ENCODE measurements at regions not wholly inside any gene's neighbourhood (a gene's known extent, or its start where the extent isn't known, plus 50 kb on each side); places are given as distances from the start of the nearest gene placed in this dataset.
"Not testable (repeated sequence)": the region's sequence is repeated elsewhere in the genome, so short reads cannot be mapped to it uniquely, and the experiment has no call there.

- no peak for DNase-seq
Observed at GRCh38 chr3:160047876-160048275, 59.2 kb downstream of the IL12A start.

GRCh38 chr3:160049038-160049437, 60.4 kb downstream of the IL12A start:
- no peak for DNase-seq

- DNase-seq = no peak
Observed at GRCh38 chr3:160049565-160049964, 60.9 kb downstream of the IL12A start.

- no peak for DNase-seq
Observed at GRCh38 chr3:160049988-160050387, 61.4 kb downstream of the IL12A start.

GRCh38 chr3:160052385-160053047, 63.9 kb downstream of the IL12A start:
- DNase-seq = no peak

- no peak for DNase-seq
Observed at GRCh38 chr3:160053048-160053391, 64.4 kb downstream of the IL12A start.

- DNase-seq = not testable (repeated sequence)
Observed at GRCh38 chr3:160054862-160055261, 66.2 kb downstream of the IL12A start.

- DNase-seq = no peak
Observed at GRCh38 chr3:160055659-160056058, 67.0 kb downstream of the IL12A start.

- DNase-seq = no peak
Observed at GRCh38 chr3:160057331-160057730, 68.7 kb downstream of the IL12A start.

- no peak for DNase-seq
Observed at GRCh38 chr3:160060409-160061027, 71.9 kb downstream of the IL12A start.

- DNase-seq = no peak
Observed at GRCh38 chr3:160061525-160061924, 72.9 kb downstream of the IL12A start.

GRCh38 chr3:160065282-160065681, 76.6 kb downstream of the IL12A start:
- no peak for DNase-seq

GRCh38 chr3:160065786-160066185, 77.2 kb downstream of the IL12A start:
- no peak for DNase-seq

- no peak for DNase-seq
Observed at GRCh38 chr3:160069986-160070385, 81.4 kb downstream of the IL12A start.

GRCh38 chr3:160076519-160076918, 87.9 kb downstream of the IL12A start:
- DNase-seq = no peak

- DNase-seq = no peak
Observed at GRCh38 chr3:160078533-160078932, 89.9 kb downstream of the IL12A start.

GRCh38 chr3:160081958-160082533, 93.4 kb downstream of the IL12A start:
- no peak for DNase-seq

- no peak for DNase-seq
Observed at GRCh38 chr3:160084998-160085397, 96.4 kb downstream of the IL12A start.

- no peak for DNase-seq
Observed at GRCh38 chr3:160088492-160089137, 100.0 kb downstream of the IL12A start.

- DNase-seq = no peak
Observed at GRCh38 chr3:160090653-160091052, 102.0 kb downstream of the IL12A start.

GRCh38 chr3:160091441-160091840, 102.8 kb downstream of the IL12A start:
- DNase-seq = no peak

- DNase-seq = no peak
Observed at GRCh38 chr3:160092760-160093159, 104.1 kb downstream of the IL12A start.

- no peak for DNase-seq
Observed at GRCh38 chr3:160094562-160094961, 105.9 kb downstream of the IL12A start.

GRCh38 chr3:160097478-160097877, 108.8 kb downstream of the IL12A start:
- no peak for DNase-seq
